G401 (cell line): ENCODE measurements at regions not wholly inside any gene's neighbourhood (a gene's known extent, or its start where the extent isn't known, plus 50 kb on each side); places are given as distances from the start of the nearest gene placed in this dataset.

Experiments used
- DNase-seq: peaks from one replicate; pipeline ENCODE4 v3.0.0-alpha.2; 2015; ENCODE audit warnings: low spot score
- in situ Hi-C: cut with HindIII; loops from 2 replicates; pipeline ENCODE4 v1.10.0; 2016; ENCODE audit warnings: low sequenced_read_pairs, mixed read lengths

DNA sequence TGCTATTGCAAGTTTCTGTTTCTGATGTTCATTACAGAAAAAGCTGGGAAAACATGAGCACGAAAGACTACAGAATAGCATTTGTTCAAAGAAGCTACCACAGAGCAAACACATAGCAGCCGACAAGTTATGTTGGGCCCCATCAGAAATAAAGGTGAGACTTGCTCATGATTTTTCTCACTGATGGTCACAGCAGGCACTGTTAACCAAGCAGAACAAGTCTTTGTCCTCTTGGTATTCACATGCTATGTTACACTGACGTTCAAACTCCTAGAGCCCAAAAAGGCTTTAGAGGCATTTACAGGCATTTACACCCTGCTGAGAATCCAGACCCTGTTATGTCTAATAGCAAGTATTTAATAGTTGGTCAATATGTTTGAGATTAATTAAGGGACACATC is 235.0 kb upstream of the HNMT start:
- in situ Hi-C loops: no loop called here
- DNase-seq: no peak

DNA sequence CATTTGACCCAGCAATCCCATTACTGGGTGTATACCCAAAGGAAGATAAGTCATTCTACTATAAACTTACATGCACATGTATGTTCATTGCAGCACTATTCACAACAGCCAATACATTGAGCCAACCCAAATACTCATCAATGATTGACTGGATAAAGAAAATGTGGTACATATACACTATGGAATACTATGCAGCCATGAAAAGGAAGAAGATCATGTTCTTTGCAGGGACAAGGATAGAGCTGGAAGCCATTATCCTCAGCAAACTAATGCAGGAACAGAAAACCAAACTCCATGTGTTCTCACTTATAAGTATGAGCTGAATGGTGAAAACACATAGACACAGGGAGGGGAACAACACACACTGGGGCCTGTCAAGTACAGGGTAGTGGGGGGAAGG is 226.7 kb upstream of the HNMT start:
- no peak for DNase-seq
- in situ Hi-C loops: no loop called here

DNA sequence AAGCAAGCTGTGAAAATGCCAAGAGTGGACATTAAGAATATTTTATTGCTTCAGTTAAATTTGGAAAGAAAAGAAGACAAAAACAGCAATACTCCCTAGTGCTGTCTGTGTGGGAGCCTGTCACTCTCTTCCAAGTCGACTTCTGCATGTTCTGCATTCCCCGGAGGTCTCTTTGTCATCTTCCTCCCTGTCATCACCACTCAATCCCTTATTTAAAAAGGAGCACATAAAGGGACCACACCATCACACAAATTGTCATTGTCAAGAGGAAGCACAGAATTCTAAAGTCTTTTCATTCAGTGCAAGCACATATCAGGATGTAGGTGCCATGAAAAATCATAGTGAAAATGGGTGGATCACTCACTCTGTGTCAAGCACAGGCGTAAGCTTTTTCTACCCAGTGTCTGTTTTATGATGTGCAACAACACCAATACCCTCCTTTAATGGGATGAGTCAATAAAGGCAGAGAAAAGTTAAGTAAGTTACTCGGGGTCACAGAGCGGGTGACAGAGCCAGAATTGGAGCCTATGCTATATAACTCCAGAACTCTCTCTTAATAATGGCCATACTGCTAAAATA is 222.4 kb upstream of the HNMT start:
- in situ Hi-C loops: no loop called here
- DNase-seq: no peak

DNA sequence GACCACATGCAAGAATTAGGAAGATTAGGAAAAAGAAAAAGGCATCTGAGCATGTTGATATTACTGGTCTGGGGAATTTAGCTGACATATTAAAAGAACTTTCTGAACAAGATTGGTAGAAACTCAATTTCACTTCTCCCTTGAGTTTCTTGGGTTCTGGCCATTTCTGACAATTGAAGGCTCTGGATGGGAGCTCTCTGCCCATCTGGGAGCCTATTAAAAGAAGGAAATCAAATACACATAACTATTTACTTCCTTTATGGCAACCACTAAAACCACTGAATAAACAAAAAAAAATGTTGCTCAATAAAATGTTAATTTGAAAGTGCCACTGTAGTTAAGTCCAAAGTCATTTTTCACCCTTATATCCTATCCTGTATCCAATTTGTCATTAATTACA is 216.8 kb upstream of the HNMT start:
- no peak for DNase-seq
- in situ Hi-C loops: no loop called here

DNA sequence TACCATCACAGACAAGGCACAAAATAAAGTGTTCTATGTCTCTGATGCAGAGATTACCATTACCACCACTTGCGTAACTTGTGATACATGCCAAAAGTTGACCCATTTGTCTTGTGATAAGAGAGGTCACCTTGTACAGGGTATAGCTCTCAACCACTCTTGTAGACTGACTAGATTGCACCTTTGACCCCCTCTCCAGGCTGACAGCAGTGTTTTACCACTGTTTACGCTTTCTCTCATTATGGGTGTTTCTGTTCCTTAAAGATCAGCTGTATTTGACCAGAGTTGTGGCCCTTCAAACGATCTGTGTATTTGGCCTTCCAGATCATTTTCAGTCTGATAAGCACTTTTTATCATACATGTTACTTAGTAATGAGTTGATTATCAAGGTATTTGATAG is 215.7 kb upstream of the HNMT start:
- no peak for DNase-seq
- in situ Hi-C loops: no loop called here

DNA sequence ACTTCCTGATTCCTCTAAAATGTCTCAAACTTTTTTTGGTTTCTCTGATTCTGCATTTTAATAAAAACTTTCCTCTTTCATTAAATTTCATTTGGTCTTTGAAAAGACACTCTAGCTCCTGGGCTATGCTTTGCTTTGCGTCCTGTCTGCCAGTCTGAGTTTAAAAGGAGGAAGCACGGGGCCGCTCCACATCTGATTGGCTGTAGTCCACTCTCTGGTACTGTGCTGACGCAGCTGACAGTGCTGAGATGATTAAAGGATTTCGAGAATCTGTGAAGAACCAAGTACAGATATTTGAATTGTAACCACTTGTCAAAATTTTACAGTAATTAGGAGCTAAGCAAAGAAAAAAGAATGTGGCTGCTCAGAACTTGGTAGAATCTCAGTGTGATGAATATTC is 199.6 kb upstream of the HNMT start:
- no peak for DNase-seq
- in situ Hi-C loops: no loop called here

DNA sequence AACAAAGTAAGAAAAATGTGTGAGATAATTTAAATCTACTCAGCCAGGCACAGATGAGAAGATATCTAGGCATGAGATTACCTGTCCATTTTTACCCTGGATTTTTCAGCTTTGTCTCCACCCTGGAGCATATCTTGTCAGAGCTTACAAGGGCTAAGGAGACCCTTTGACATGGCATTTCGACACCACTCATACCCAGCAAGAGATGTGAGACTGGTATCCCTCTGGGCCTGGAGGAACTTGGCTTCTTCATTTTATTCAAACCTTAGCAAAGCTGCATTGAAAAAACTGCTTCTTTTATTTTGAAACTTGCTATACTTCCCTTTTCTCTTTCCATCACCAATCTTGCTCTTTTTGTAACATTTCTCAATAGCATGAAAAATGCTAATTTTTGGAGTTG is 194.9 kb upstream of the HNMT start:
- in situ Hi-C loops: no loop called here
- DNase-seq: no peak

DNA sequence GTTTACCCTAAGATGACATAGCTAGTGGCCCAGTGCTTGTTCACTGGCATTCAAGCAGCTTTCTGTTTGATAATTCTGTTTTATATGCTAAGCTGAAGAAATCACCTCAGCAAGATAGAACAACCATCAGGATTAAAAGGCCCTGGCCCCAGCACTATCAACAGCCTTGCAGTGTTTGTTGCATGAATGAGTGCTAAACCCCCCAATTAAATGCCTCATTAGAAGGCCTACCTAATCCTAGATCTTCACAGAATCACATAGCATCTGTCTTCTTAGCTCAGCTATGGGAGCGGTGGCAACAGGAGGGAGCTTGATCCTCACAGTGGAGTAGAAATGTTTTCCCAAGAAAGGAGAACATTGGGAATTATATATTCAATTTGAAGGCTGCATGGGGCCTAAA is 194.1 kb upstream of the HNMT start:
- in situ Hi-C loops: no loop called here

DNA sequence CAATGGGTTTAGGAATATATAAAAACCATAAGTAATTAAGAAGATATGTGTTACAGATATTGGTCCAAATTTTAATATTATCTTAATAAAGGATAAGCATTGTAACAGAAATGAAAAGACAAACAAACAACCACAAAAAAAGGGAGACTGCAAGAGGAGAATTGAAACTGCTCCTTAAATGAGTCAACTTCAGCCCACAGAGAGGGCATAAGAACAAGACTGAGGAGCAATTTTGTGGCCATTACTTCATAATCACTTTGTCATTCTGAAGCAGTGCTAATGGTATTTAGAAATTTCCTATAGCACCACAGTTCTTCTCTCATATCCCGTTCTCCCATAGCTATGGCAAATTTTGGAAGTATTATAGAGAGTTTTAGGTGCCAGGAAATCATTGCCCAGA is 193.2 kb upstream of the HNMT start:
- in situ Hi-C loops: no loop called here
- DNase-seq: no peak

More for the DNA sequence above, 194.1 kb upstream of the HNMT start:
- no peak for DNase-seq

DNA sequence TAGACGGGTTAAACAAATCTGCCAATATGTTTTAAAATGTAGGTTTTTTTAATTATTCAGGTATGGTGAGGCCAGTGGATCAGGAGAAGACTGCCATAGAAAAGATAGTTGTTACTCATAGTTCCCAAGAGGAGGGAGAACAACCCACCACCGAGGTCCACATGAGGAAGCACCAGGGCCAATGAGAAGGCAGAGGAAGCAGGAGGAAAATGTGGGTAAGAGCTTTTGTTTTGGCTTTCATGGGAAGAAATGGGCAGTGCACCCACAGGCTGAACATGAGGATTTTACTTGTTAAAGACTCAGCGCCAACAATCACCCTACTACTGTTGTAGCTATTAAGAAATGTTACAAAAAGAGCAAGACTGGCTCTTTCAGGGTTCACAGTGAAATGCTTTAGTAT is 191.8 kb upstream of the HNMT start:
- in situ Hi-C loops: no loop called here

DNA sequence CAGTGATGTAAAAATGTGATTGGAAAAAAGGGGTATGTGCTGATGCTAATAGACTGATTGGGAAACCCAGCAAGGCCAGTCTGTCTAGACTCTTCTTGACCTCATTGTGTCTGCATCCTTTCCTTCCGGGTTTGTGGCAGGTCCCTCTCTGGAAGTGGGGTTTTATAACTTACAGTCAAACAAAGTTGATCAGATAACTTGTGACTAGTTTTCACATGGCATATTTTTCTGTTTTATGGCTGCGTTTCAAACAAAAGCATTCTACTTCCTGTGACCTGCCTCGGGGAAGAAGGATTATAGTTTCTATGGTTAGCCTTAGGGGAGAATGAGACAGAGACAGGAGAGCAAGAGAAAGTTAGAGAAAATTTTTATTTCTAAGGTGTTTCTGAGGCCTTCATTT is 188.7 kb upstream of the HNMT start:
- in situ Hi-C loops: no loop called here
- no peak for DNase-seq

More for the DNA sequence above, 191.8 kb upstream of the HNMT start:
- no peak for DNase-seq

DNA sequence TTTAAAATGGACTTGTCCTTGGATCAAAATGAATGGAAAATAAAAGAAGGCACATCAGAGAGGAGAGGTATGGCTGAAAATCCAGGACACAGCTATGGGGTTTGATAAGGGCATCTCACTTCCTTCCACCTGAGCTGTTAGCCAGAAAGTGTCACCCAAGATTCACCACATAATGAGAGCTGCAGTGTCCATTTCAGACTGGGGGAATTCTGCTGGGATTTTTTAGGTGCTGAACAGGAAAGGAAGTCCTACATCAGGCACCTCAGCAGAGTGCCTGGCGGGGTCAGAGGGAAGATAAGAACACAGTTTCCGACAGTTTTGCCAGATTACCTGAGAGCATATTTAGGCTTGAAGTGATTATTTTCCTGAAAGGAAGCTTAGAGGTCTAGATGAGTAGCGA is 187.6 kb upstream of the HNMT start:
- in situ Hi-C loops: no loop called here
- DNase-seq: no peak

DNA sequence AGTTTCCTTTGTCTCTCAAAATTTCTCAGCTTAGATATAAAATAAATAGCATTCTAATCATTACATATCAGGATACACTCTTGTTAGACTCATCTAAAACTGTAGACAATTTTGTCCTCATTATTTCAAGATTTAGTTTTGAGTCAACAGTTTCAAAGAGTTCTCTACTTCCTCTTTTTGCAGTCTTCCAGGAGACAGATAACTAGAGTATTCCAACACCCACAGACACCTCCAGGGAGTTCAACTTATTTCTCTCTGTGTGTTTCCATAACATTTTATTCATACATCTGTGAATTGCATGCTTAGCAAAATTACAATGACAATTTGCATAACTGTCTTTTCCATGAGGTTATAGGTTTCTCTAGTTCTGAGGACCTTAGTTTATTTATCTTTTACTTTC is 166.6 kb upstream of the HNMT start:
- no peak for DNase-seq
- in situ Hi-C loops: no loop called here

DNA sequence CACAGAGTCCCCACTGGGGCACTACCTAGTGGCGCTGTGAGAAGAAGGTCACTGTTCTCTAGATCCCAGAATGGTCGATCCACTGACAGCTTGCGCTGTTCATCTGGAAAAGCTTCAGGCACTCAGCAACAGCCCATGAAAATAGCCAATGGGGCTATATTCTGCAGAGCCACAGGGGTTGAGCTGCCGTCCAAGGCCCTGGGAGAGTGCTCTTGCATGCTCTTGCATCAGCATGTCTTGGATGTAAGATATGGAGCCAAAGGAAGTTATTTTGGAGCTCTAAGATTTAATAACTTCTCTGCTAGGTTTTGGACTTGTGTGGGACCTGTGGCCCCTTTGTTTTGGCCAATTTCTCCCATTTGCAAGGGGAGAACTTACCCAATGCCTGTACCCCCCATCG is 164.7 kb upstream of the HNMT start:
- no peak for DNase-seq
- in situ Hi-C loops: no loop called here

DNA sequence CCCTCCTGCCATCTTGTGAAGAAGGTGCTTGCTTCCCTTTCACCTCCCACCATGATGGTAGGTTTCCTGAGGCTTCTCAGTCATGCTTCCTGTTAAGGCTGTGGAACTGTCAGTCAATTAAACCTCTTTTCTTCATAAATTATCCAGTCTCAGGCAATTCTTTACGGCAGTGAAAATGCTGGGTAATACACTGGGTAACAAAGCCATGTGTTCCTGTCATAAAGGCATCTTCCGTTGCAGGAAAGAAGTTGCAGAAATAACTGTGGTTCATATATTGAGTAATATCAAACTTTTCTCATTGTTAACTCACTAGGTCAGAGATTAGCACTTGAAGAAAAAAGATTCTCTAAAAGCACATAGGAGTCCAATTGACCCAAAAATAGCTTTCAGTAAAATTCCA is 163.9 kb upstream of the HNMT start:
- no peak for DNase-seq
- in situ Hi-C loops: no loop called here

DNA sequence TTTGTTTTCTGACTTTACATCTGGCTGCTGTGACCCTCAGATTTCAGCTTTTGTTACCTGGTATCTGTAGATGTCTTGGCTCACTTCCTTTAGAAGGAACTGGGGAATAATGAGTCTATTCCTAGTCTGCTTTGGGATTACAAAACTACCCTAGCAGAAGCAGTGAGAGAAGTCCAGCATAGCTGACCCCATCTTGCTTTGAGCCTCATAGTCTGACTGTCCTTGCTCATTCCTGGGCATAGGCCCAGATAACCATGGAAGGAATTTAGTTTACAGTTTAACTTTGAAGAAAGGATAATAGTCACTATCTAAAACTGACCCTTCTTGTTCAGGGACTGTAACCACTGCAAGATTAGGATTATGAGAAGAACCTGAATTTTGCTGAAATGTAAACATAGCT is 163.0 kb upstream of the HNMT start:
- in situ Hi-C loops: no loop called here
- DNase-seq: no peak

DNA sequence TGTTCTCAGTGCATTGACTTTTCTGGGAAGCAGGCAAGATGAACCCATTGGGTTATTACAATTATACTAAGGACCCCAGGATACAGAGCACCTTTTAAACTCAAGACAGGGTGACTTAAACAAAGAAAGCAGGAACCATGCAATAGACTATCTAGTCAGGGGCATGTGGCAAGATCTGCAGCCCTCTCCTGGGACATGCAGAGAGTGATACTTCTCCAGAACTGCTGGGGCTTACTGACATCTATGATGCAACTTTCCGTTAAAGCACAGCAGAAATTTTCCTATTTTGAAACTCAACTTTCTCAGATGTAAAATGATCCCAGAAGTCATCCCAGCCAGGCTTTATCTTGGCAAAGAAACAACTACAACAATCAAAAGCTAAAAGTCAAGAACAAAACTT is 162.2 kb upstream of the HNMT start:
- in situ Hi-C loops: no loop called here
- no peak for DNase-seq

DNA sequence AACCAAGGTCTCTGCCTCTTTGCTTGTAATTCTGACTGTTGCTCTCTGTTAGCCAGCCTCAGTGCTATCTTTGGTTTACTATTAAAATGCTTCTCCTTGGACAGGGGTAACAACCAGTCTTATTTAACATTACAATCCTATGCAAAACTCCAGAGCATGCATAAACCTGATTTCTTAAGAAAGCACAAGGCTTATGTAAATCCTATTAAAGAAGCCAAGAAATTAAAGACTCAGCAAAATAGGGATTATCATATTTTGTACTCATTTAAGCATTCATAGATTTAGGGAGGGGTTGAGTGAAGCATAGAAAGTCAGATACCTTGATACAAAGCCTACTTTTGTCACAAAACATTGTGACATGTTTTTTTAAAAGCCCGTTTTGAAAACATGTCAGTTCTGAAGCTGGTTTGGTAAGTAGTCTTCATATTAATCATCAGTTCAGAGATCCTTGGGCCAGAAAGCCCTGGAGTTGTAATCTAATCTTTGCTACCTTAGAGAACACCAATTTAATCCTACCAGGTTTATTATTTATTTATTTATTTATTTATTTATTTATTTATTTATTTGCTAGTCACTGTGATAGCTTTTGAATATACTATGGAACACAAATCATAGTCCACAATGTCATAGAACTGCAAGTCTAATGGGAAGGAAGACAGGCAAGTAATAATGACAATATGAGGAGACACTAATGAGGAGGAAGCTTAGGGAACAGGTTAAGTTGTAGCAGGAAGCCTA is 158.0 kb upstream of the HNMT start:
- DNase-seq: no peak
- in situ Hi-C loops: no loop called here

DNA sequence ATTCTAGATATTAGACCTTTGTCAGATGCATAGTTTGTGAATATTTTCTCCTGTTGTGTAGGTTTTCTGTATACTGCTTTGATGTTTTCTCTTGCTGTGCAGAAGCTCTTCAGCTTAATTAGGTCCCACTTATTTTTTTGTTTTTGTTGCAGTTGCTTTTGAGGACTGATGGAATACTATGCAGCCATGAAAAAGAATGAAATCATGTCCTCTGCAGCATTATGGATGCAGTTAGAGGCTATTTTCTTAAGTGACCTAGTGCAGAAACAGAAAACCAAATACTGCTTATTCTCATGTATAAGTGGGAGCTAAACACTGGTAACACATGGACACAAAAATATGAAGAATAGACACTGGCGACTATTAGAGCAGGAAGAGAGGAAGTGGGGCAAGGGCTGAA is 155.0 kb upstream of the HNMT start:
- in situ Hi-C loops: no loop called here
- no peak for DNase-seq

DNA sequence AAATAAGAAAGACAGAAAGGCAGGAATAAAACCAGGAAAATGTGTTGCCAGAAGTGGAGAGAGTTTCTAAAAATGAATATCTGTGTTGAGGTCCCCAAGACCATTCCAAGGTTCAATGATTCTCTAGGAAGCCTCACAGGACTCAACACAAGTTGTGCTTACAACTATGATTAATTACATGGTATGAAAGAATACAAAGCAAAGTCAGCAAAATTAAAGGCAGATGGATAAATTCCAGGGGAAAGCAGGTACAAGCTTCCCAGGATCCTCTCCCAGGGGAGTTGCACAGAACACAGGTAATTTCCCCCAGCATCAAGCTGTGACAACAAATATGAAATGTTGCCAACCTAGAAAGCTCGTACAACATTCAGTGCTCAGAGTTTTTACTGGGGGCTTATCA is 154.4 kb upstream of the HNMT start:
- in situ Hi-C loops: no loop called here
- DNase-seq: no peak

DNA sequence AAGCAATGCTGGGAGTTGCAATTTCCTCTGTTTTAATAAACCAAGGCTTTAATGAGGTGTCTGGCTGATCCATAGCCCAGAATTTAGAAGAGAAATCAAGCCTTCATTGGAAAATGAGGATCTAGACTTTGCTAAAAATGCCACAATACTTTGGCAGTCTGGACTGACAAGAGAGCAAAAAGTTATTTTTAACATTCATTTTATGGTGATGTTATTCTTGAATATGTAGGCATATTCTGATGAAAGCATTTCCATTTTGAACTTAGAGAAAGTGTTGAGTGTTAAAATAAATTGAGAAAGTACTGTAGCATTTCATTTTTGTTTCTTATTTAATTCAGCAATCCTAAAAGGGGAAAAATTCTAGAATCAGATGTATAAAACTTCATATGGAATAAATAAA is 151.8 kb upstream of the HNMT start:
- in situ Hi-C loops: no loop called here
- no peak for DNase-seq
